Duodenal mucosa (tissue), 2 donors: ENCODE measurements at regions not wholly inside any gene's neighbourhood (a gene's known extent, or its start where the extent isn't known, plus 50 kb on each side); places are given as distances from the start of the nearest gene placed in this dataset.

Source experiments
- H3K27ac ChIP-seq: one replicate; pipeline ENCODE4 v1.7.0; 2013; ENCODE audit warnings: low read depth, low read length
- H3K27me3 ChIP-seq, 2 donors: one replicate each; pipeline ENCODE4 v1.7.0; 2013; ENCODE audit warnings: low read length in 2 of 2, control low read depth in 1 of 2; ENCODE audit not compliant: insufficient read depth in 2 of 2, control insufficient read depth in 1 of 2
- H3K36me3 ChIP-seq, 2 donors: one replicate each; pipeline ENCODE4 v1.7.0; 2013; ENCODE audit warnings: low read length in 2 of 2, control low read depth in 1 of 2; ENCODE audit not compliant: insufficient read depth in 2 of 2, control insufficient read depth in 1 of 2
- H3K4me1 ChIP-seq, 2 donors: one replicate each; pipeline ENCODE4 v1.7.0; 2013; ENCODE audit warnings: low read length in 2 of 2, control low read depth in 1 of 2; ENCODE audit not compliant: insufficient read depth in 2 of 2, control insufficient read depth in 1 of 2
- H3K4me3 ChIP-seq, 2 donors: one replicate each; pipeline ENCODE4 v1.7.0; 2013; ENCODE audit warnings: low read length in 2 of 2, low read depth in 1 of 2
- H3K9ac ChIP-seq, 2 donors: one replicate each; pipeline ENCODE4 v1.7.0; 2013; ENCODE audit warnings: low read length in 2 of 2, low read depth in 1 of 2
- H3K9me3 ChIP-seq, 2 donors: one replicate each; pipeline ENCODE4 v1.7.0; 2013; ENCODE audit warnings: low read length in 2 of 2, control low read depth in 1 of 2; ENCODE audit not compliant: control insufficient read depth in 1 of 2

DNA sequence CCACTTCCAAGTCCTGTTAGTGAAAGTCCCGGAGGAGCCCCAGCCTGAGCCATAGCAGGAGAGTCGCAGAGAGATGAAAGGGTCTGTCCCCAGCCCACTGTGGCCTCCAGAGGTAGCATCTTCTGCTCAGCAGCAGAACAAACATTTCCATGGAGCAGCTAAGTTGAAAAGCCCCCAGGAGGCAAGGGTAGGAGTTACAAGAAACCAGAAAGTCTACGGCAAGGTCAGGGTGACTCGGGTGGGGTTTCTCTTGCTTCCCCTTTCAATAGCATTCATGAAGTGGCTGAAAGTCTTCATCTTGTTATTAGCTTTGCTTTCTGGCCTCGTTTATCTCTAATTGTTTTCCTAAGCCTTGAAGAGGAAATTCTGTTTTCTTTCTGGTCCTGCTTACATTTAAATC, 151.2 kb upstream of the DIO3 start:
- Histone ChIP-seq H3K27me3 (no peaks in the 10 kb centered on the region), H3K9me3 (no peaks in the 10 kb centered on the region), H3K9ac (no peak overlapping the region), H3K4me3 (no peak overlapping the region), H3K4me1 (no peaks in the 10 kb centered on the region), H3K27ac (no peak overlapping the region), H3K36me3 (no peaks in the 10 kb centered on the region)

DNA sequence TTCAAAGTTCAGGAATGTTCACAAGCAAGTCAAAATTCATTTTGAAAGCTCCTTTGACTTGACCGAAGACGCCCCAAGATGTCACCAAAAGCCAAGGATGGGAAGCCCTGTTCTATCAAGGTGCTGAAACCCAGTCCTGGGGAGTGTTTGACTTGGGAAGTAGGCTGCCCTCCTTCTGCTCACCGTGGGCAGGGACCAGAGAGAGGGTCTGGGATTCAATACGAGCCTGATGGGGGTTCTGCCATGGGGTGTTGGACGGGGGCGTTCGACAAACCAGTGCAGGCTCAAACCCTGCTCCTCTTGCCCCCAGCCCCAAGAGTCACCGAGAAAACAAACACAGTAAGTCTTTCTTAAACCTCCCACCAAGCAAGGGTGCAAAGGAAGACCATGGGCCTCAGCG, 150.1 kb upstream of the DIO3 start:
- H3K4me3 ChIP-seq = no peak overlapping the region
- H3K4me1 ChIP-seq = no peaks in the 10 kb centered on the region
- H3K36me3 ChIP-seq = no peaks in the 10 kb centered on the region
- no peak overlapping the region for H3K27ac ChIP-seq
- no peak overlapping the region for H3K9ac ChIP-seq
- no peaks in the 10 kb centered on the region for H3K9me3 ChIP-seq
- H3K27me3 ChIP-seq = no peaks in the 10 kb centered on the region

DNA sequence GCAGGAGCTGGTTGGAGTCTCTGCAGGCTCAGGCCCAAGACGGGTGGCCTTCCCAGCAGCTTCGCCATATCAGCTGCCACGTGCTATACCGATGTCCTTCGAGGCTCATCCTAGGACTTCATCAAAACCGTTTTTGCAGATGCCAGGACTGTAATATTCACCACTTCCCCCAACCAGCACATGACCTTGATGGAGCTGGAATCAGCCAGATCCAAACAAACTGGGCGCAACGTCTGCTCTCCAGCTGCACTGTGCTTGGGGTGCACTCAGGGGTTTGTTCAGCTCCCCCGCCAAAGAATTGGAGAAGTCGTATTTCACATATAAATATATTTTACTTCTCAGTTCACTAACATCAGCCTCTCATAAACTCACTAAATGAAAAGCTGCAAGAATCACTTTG, 149.5 kb upstream of the DIO3 start:
- no peak overlapping the region for H3K27ac ChIP-seq
- no peaks in the 10 kb centered on the region for H3K4me1 ChIP-seq
- no peaks in the 10 kb centered on the region for H3K36me3 ChIP-seq
- no peak overlapping the region for H3K4me3 ChIP-seq
- no peaks in the 10 kb centered on the region for H3K27me3 ChIP-seq
- H3K9me3 ChIP-seq = no peaks in the 10 kb centered on the region
- H3K9ac ChIP-seq = no peak overlapping the region

DNA sequence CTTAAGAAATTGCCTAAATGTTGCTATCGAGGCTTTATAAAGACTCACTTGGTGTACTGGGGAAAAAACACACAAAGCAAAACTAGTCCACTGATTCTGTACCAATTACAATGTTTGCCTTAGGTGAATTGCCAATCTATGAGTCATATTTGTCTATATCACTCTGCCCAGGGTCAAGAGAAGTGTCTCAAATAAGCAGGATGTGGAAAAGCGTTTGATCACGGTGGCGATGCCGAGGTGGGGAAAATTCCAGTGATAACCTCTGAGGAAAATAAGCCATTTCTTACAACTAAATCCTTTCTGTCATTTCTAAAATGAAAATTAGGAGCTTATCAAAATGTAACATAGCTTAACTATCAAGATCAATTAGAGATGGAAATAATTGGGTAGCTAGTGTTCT, 148.6 kb upstream of the DIO3 start:
- no peaks in the 10 kb centered on the region for H3K27me3 ChIP-seq
- H3K9ac ChIP-seq = no peak overlapping the region
- no peaks in the 10 kb centered on the region for H3K36me3 ChIP-seq
- no peak overlapping the region for H3K4me3 ChIP-seq
- H3K9me3 ChIP-seq = no peaks in the 10 kb centered on the region
- H3K27ac ChIP-seq = no peak overlapping the region
- no peaks in the 10 kb centered on the region for H3K4me1 ChIP-seq

DNA sequence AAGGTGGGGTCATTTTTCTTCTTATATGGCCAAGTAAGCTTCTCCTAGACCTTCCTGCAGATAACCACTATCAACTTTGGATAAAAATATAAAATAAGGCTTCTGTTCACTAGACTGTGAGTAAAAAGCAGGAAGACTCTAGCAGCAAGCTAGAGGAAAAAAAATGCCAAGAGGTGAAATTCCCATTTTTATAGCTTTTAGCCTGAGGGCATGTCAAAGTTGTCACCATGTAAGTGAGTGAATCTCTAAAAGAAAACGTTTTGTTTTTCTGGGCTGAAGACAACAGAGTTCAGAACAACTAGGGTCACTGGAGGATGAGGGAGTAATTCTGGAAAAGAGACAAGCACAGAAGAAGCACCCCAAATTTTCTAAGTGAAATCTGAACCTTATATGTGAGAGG, 143.9 kb upstream of the DIO3 start:
- no peaks in the 10 kb centered on the region for H3K27me3 ChIP-seq
- H3K27ac ChIP-seq = no peak overlapping the region
- H3K9me3 ChIP-seq = no peaks in the 10 kb centered on the region
- no peak overlapping the region for H3K4me3 ChIP-seq
- no peaks in the 10 kb centered on the region for H3K36me3 ChIP-seq
- no peaks in the 10 kb centered on the region for H3K4me1 ChIP-seq
- no peak overlapping the region for H3K9ac ChIP-seq

DNA sequence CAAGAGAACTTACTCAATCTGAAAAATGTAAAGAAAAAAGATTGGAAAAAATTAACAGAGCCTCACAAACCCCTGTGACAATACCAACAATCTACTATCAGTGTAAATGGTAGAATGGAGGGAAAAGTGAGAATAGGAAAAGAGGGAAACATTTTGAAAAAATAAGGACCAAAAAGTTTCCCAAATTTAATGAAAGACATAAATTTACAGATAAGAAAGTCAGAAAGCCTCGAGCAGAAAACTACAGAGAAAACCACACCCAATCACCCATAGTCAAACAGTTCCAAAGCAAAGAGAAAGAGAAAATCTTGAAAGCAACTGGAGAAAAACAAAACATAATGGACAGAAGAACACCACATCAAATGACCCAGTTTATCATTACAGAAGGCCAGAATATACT, 142.7 kb upstream of the DIO3 start:
- no peaks in the 10 kb centered on the region for H3K4me1 ChIP-seq
- no peaks in the 10 kb centered on the region for H3K9me3 ChIP-seq
- H3K4me3 ChIP-seq = no peak overlapping the region
- H3K27ac ChIP-seq = no peak overlapping the region
- H3K9ac ChIP-seq = no peak overlapping the region
- H3K27me3 ChIP-seq = no peaks in the 10 kb centered on the region
- no peaks in the 10 kb centered on the region for H3K36me3 ChIP-seq

DNA sequence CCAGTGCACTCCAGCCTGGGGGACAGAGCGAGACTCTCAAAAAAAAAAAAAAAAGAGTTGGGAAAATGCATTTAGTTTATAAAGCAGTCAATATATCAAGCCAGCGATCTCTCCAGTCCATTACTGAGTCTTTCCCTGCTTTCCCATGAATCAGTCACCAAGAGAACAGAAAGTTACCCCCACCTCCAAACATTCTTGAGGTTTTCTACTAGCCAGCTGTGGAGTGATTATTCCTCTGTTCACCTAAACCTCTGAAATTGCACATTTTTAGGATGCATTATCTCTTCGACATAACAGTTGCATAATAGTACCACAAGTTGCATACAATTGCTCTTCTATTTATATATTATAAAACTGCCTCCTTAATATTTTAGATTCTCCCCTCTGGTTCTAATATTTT, 134.8 kb upstream of the DIO3 start:
- Histone ChIP-seq H3K9ac (no peak overlapping the region), H3K4me1 (no peaks in the 10 kb centered on the region), H3K36me3 (no peaks in the 10 kb centered on the region), H3K4me3 (no peak overlapping the region), H3K27me3 (no peaks in the 10 kb centered on the region), H3K27ac (no peak overlapping the region), H3K9me3 (peaks cover 2 to 6% of the 10 kb centered on the region in 2 donors)

DNA sequence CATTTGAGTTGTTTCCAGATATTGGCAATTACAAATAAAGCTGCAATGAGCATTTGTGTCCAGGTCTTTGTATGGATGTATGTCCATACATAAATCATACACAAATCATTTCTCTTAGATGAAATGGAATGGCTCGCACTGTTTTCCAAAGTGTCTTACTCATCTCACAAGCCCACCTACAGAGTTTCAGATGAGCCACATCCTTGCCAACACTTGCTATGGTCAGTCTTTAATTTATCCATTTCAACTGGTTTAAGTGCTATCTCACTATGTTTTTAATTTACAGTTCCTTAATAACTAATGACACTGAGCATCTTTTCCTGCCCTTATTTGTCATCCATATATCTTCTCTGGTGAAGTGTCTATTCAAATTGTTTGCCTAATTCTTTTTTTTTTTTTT, 132.9 kb upstream of the DIO3 start:
- Histone ChIP-seq H3K4me3 (no peak overlapping the region), H3K27ac (no peak overlapping the region), H3K4me1 (no peaks in the 10 kb centered on the region), H3K9me3 (peaks cover 2 to 6% of the 10 kb centered on the region in 2 donors), H3K9ac (no peak overlapping the region), H3K27me3 (peaks cover 0 to 3% of the 10 kb centered on the region in 2 donors), H3K36me3 (no peaks in the 10 kb centered on the region)

DNA sequence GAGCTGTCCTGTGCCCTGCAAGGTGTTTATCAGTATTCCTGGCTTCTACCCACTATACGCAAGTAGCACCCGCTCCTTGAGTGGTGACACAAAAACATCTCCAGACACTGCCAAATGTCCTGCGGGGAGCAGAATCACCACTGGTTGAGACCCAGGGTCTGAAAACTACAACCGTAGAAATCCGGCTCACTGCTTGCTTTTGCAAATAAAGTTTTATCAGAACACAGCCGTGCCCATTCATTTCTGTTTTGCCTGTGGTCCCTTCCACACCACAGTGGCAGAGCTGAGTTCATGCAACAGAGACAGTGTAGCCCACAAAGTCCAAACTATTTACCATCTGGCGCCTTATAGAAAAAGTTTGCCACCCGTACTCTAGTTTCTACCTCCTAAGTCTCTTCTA, 125.7 kb upstream of the DIO3 start:
- H3K36me3 ChIP-seq = no peaks in the 10 kb centered on the region
- H3K4me1 ChIP-seq = no peaks in the 10 kb centered on the region
- H3K9ac ChIP-seq = no peak overlapping the region
- H3K27ac ChIP-seq = no peak overlapping the region
- no peak overlapping the region for H3K4me3 ChIP-seq
- peaks cover 0 to 3% of the 10 kb centered on the region in 2 donors for H3K27me3 ChIP-seq
- H3K9me3 ChIP-seq = no peaks in the 10 kb centered on the region

DNA sequence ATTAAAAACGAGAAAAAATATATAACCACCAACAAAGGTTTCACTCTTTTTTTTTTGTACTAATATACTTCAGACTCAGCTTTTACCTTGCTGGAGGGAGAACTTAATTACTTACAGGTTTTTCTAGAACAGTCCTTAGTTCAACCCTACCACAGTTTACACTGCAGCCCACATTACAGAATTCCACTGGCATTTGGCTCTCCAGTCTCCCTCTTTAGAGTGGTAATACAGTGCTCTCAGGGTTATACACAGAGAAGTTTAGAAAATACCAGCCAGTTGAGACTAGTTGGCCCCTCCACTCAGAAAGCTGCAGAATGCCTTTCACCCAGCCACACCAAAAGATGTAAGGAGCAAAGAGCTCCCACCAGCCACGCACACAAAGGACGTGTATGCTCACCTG, 122.3 kb upstream of the DIO3 start:
- Histone ChIP-seq H3K9me3 (no peaks in the 10 kb centered on the region), H3K4me3 (no peak overlapping the region), H3K27ac (no peak overlapping the region), H3K36me3 (no peaks in the 10 kb centered on the region), H3K9ac (no peak overlapping the region), H3K4me1 (no peaks in the 10 kb centered on the region), H3K27me3 (no peaks in the 10 kb centered on the region)

DNA sequence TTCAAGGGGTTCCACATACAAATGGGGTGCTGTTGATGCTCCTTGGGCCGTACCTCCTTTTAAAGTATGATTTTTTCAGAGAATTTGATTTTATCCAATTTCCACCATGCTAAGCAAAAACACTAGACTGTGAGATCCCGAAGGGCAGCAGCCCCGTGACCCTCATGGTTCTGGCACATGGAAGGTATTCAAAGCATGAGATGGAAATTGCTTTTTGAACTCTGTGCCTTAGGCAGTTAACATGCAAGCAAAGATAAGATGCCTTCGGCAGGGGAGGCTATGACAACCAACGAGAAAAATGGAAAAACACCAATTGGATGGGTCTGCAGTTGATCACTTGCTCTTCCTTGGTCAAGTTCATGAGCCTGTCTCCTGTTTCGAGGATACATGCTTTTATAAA, 120.8 kb upstream of the DIO3 start:
- no peaks in the 10 kb centered on the region for H3K9me3 ChIP-seq
- no peak overlapping the region for H3K4me3 ChIP-seq
- H3K4me1 ChIP-seq = no peaks in the 10 kb centered on the region
- H3K27ac ChIP-seq = no peak overlapping the region
- no peaks in the 10 kb centered on the region for H3K36me3 ChIP-seq
- H3K9ac ChIP-seq = no peak overlapping the region
- H3K27me3 ChIP-seq = no peaks in the 10 kb centered on the region
